PC-3 (cell line): ENCODE measurements at regions not wholly inside any gene's neighbourhood (a gene's known extent, or its start where the extent isn't known, plus 50 kb on each side); places are given as distances from the start of the nearest gene placed in this dataset.

Experiments
- ATAC-seq: fragments of 200-7000 bp; cut with Tn5 transposase; 2 replicates; pipeline ENCODE4 v1.9.1; 2020; ENCODE audit warnings: mild to moderate bottlenecking, moderate library complexity
- BruUV-seq: library from RNA; stranded (reverse); fragments of 400-500 nt; replicated peaks from 2 replicates; lab custom pipeline; 2021; lab: Mats Ljungman, UMichigan
- CTCF ChIA-PET: fragments of 300-600 bp; sonication (Branson Sonifier 250); formaldehyde crosslinking; loops from one replicate; lab custom pipeline; 2022; ENCODE audit warnings: antibody characterized with exemption; lab: Charles Lee
- POLR2A ChIA-PET: fragments of 300-600 bp; sonication (Branson Sonifier 250); formaldehyde crosslinking; loops from one replicate; lab custom pipeline; 2022; ENCODE audit warnings: antibody characterized with exemption; ENCODE audit not compliant: unreplicated experiment; lab: Charles Lee
- DNase-seq: peaks from one replicate; pipeline ENCODE4 v3.0.0-alpha.2; 2015
- H2AFZ ChIP-seq: fragments of 300-600 bp; sonication (generic); 2 replicates; pipeline ENCODE4 v1.6.0; 2016; ENCODE audit warnings: antibody characterized with exemption, low read length
- H3F3A ChIP-seq: fragments of 300-600 bp; sonication (generic); one replicate; pipeline ENCODE4 v1.6.0; 2017; ENCODE audit warnings: antibody characterized with exemption, low read length, control low read depth, mild to moderate bottlenecking; ENCODE audit not compliant: unreplicated experiment
- H3K27ac ChIP-seq: fragments of 300-600 bp; sonication (generic); 2 replicates; pipeline ENCODE4 v1.5.1; 2016; ENCODE audit warnings: mild to moderate bottlenecking, low read length
- H3K27me3 ChIP-seq: fragments of 300-600 bp; sonication (generic); 2 replicates; pipeline ENCODE4 v1.6.1; 2016; ENCODE audit warnings: low read length, mixed read lengths
- H3K36me3 ChIP-seq: fragments of 300-600 bp; sonication (generic); 2 replicates; pipeline ENCODE4 v1.6.1; 2016; ENCODE audit warnings: low read depth, mixed run types, low read length, mixed read lengths
- H3K4me1 ChIP-seq: fragments of 300-600 bp; sonication (generic); 2 replicates; pipeline ENCODE4 v1.5.1; 2016; ENCODE audit warnings: low read length; ENCODE audit not compliant: insufficient read depth
- H3K4me2 ChIP-seq: fragments of 300-600 bp; sonication (generic); 2 replicates; pipeline ENCODE4 v1.6.0; 2016; ENCODE audit warnings: low read length
- H3K4me3 ChIP-seq: fragments of 300-600 bp; sonication (generic); 2 replicates; pipeline ENCODE4 v1.5.1; 2016; ENCODE audit warnings: mild to moderate bottlenecking, low read length, mixed read lengths
- H3K79me2 ChIP-seq: fragments of 300-600 bp; sonication (generic); 2 replicates; pipeline ENCODE4 v1.6.1; 2017; ENCODE audit warnings: low read length, mixed read lengths
- H3K9ac ChIP-seq: fragments of 300-600 bp; sonication (generic); 2 replicates; pipeline ENCODE4 v1.6.0; 2016; ENCODE audit warnings: mild to moderate bottlenecking, low read length
- H3K9me2 ChIP-seq: fragments of 300-600 bp; sonication (generic); replicated peaks from 2 replicates; pipeline ENCODE4 v1.6.1; 2016; ENCODE audit warnings: mixed run types, low read length, mixed read lengths
- H3K9me3 ChIP-seq: fragments of 300-600 bp; sonication (generic); 2 replicates; pipeline ENCODE4 v1.6.1; 2016; ENCODE audit warnings: low read length, mixed read lengths
- H4K20me1 ChIP-seq: fragments of 300-600 bp; sonication (generic); 2 replicates; pipeline ENCODE4 v1.6.1; 2016; ENCODE audit warnings: low read length, mixed read lengths
- CTCF ChIP-seq: fragments of 300-600 bp; sonication (generic); conservative IDR thresholded peaks from 2 replicates; pipeline ENCODE4 v1.5.1; 2017; ENCODE audit warnings: antibody characterized with exemption, low read depth, mild to moderate bottlenecking, low read length
- EZH2 ChIP-seq: fragments of 300-600 bp; sonication (generic); IDR thresholded peaks from one replicate; pipeline ENCODE4 v1.6.1; 2017; ENCODE audit warnings: antibody characterized with exemption, mild to moderate bottlenecking, low read length; ENCODE audit not compliant: unreplicated experiment
- EZH2phosphoT487 ChIP-seq: fragments of 300-600 bp; sonication (generic); IDR thresholded peaks from 2 replicates; pipeline ENCODE4 v1.6.1; 2018; ENCODE audit warnings: mild to moderate bottlenecking, antibody characterized with exemption, low read length, borderline replicate concordance
- intact Hi-C: fragments of 100-400 bp; cut with micrococcal nuclease; formaldehyde crosslinking; loops from 2 replicates; pipeline ENCODE4 v1.9.0; 2023

GRCh38 chr16:48790151-48790550 is 180.2 kb upstream of the N4BP1 start:
- Histone ChIP-seq H3K4me2 (no peak overlapping the region), H2AFZ (no peak overlapping the region), H3K27ac (no peak overlapping the region), H3K9me3 (no peaks in the 10 kb centered on the region), H3K9me2 (no peaks in the 10 kb centered on the region), H3F3A (no peaks in the 10 kb centered on the region), H4K20me1 (no peaks in the 10 kb centered on the region), H3K4me1 (no peaks in the 10 kb centered on the region), H3K79me2 (no peaks in the 10 kb centered on the region), H3K36me3 (no peaks in the 10 kb centered on the region), H3K27me3 (peaks cover 10% of the 10 kb centered on the region; the same call in 1 of the 2 replicates), H3K4me3 (no peak overlapping the region), H3K9ac (no peak overlapping the region)
- POLR2A ChIA-PET, result no interaction called here
- CTCF ChIA-PET, result no interaction called here
- intact Hi-C loops, result no loop called here
- ATAC-seq (no peak), DNase-seq (no peak)
- BruUV-seq, result no TSS peak
- TF ChIP-seq EZH2 (no peak), CTCF (no peak), EZH2phosphoT487 (no peak)

- intact Hi-C loops, result no loop called here
- no peak overlapping the region for H3K9ac ChIP-seq
- H3K4me2 ChIP-seq, result no peak overlapping the region
- no peaks in the 10 kb centered on the region for H3F3A ChIP-seq
- H3K4me3 ChIP-seq, result no peak overlapping the region
- ATAC-seq, result no peak
- H3K27ac ChIP-seq, result no peak overlapping the region
- H3K9me2 ChIP-seq, result no peaks in the 10 kb centered on the region
- peaks cover 10% of the 10 kb centered on the region; the same call in 1 of the 2 replicates for H3K27me3 ChIP-seq
- no TSS peak for BruUV-seq
- CTCF ChIA-PET, result no interaction called here
- H3K36me3 ChIP-seq, result no peaks in the 10 kb centered on the region
- POLR2A ChIA-PET, result no interaction called here
- no peaks in the 10 kb centered on the region for H4K20me1 ChIP-seq
- no peaks in the 10 kb centered on the region for H3K9me3 ChIP-seq
- TF ChIP-seq CTCF (no peak), EZH2phosphoT487 (no peak), EZH2 (no peak)
- no peaks in the 10 kb centered on the region for H3K79me2 ChIP-seq
- DNase-seq, result no peak
- H3K4me1 ChIP-seq, result no peaks in the 10 kb centered on the region
- no peak overlapping the region for H2AFZ ChIP-seq
Measured at GRCh38 chr16:48788475-48788874, 178.5 kb upstream of the N4BP1 start.

- intact Hi-C loops, result no loop called here
- Histone ChIP-seq H4K20me1 (no peaks in the 10 kb centered on the region), H3K4me2 (no peak overlapping the region), H3K79me2 (no peaks in the 10 kb centered on the region), H3K36me3 (no peaks in the 10 kb centered on the region), H3K27me3 (no peaks in the 10 kb centered on the region), H3K4me1 (no peaks in the 10 kb centered on the region), H3F3A (no peaks in the 10 kb centered on the region), H2AFZ (no peak overlapping the region), H3K9me3 (no peaks in the 10 kb centered on the region), H3K4me3 (no peak overlapping the region), H3K27ac (no peak overlapping the region), H3K9me2 (no peaks in the 10 kb centered on the region), H3K9ac (no peak overlapping the region)
- BruUV-seq, result no TSS peak
- CTCF ChIA-PET, result no interaction called here
- no peak for ATAC-seq
- no peak for DNase-seq
- POLR2A ChIA-PET, result no interaction called here
- TF ChIP-seq EZH2, result no peak
- no peak for TF ChIP-seq CTCF
- TF ChIP-seq EZH2phosphoT487, result no peak
Measured at GRCh38 chr16:48745541-48745940, 135.6 kb upstream of the N4BP1 start.
